NCI-H82 treated with DMSO at 0.1 percent for 48 hours (cell line): ENCODE measurements at regions not wholly inside any gene's neighbourhood (a gene's known extent, or its start where the extent isn't known, plus 50 kb on each side); places are given as distances from the start of the nearest gene placed in this dataset.
"Not testable (repeated sequence)": the region's sequence is repeated elsewhere in the genome, so short reads cannot be mapped to it uniquely, and the experiment has no call there.

ENCODE experiments used
- DNase-seq: peaks from one replicate; lab custom pipeline; 2025; ENCODE audit not compliant: unreplicated experiment; lab: John Stamatoyannopoulos, UW

GRCh38 chr3:110293660-110294059, 778.0 kb upstream of the NECTIN3 start:
- no peak for DNase-seq

GRCh38 chr3:110296885-110297284, 774.7 kb upstream of the NECTIN3 start:
- DNase-seq, result no peak

- DNase-seq, result no peak
Observed at GRCh38 chr3:110301781-110302180, 769.8 kb upstream of the NECTIN3 start.

- no peak for DNase-seq
Observed at GRCh38 chr3:110307065-110307809, 764.4 kb upstream of the NECTIN3 start.

GRCh38 chr3:110311541-110311940, 760.1 kb upstream of the NECTIN3 start:
- no peak for DNase-seq

GRCh38 chr3:110314512-110315114, 757.0 kb upstream of the NECTIN3 start:
- peak; percentile 64 for DNase-seq

- no peak for DNase-seq
Observed at GRCh38 chr3:110318108-110318507, 753.5 kb upstream of the NECTIN3 start.

- DNase-seq, result no peak
Observed at GRCh38 chr3:110323349-110323748, 748.3 kb upstream of the NECTIN3 start.

- no peak for DNase-seq
Observed at GRCh38 chr3:110324171-110324705, 747.4 kb upstream of the NECTIN3 start.

GRCh38 chr3:110327870-110328269, 743.7 kb upstream of the NECTIN3 start:
- no peak for DNase-seq

- DNase-seq, result not testable (repeated sequence)
Observed at GRCh38 chr3:110331562-110331961, 740.1 kb upstream of the NECTIN3 start.

- no peak for DNase-seq
Observed at GRCh38 chr3:110332629-110333028, 739.0 kb upstream of the NECTIN3 start.

GRCh38 chr3:110341047-110341446, 730.6 kb upstream of the NECTIN3 start:
- DNase-seq, result no peak

GRCh38 chr3:110343376-110343775, 728.2 kb upstream of the NECTIN3 start:
- peak; percentile 1 for DNase-seq

GRCh38 chr3:110343945-110344344, 727.7 kb upstream of the NECTIN3 start:
- DNase-seq, result no peak

GRCh38 chr3:110344487-110344886, 727.1 kb upstream of the NECTIN3 start:
- no peak for DNase-seq

- DNase-seq, result no peak
Observed at GRCh38 chr3:110344897-110345767, 726.5 kb upstream of the NECTIN3 start.

GRCh38 chr3:110349295-110349694, 722.3 kb upstream of the NECTIN3 start:
- DNase-seq, result no peak

- DNase-seq, result no peak
Observed at GRCh38 chr3:110352841-110353604, 718.6 kb upstream of the NECTIN3 start.

- no peak for DNase-seq
Observed at GRCh38 chr3:110362751-110363150, 708.9 kb upstream of the NECTIN3 start.

GRCh38 chr3:110367289-110367688, 704.3 kb upstream of the NECTIN3 start:
- not testable (repeated sequence) for DNase-seq
